SK-N-SH (cell line): ENCODE measurements at regions not wholly inside any gene's neighbourhood (a gene's known extent, or its start where the extent isn't known, plus 50 kb on each side); places are given as distances from the start of the nearest gene placed in this dataset.

Source experiments
- CTCF ChIA-PET: fragments of 300-600, 350-600 bp; formaldehyde crosslinking; extraction: SDS; loops from one replicate; lab custom pipeline; 2021; lab: Yijun Ruan, JAX
- POLR2A ChIA-PET: fragments of 350-600 bp; sonication (Branson Sonifier 250); formaldehyde crosslinking; extraction: SDS; loops from one replicate; lab custom pipeline; 2020; ENCODE audit warnings: antibody characterized with exemption, inconsistent platforms; lab: Yijun Ruan, JAX
- DNase-seq: peaks from one replicate; pipeline ENCODE4 v3.0.0; 2012
- H2AFZ ChIP-seq: fragments of 200-600 bp; sonication (generic); 2 replicates; pipeline ENCODE4 v1.8.1; 2016; ENCODE audit warnings: antibody characterized with exemption, mild to moderate bottlenecking, low read depth
- H3F3A ChIP-seq: fragments of 200-600 bp; sonication (generic); replicated peaks from 2 replicates; pipeline ENCODE3; 2016; ENCODE audit warnings: antibody characterized with exemption, mild to moderate bottlenecking; ENCODE audit not compliant: insufficient read depth
- H3K27ac ChIP-seq, 2 experiments: fragments of 200-500 bp in 1 of 2; fragments of 200-600 bp in 1 of 2; sonication (Bioruptor generic) in 1 of 2; sonication (generic), shearing (Covaris generic) in 1 of 2; 2 replicates each; pipeline versions ENCODE4 v1.5.1 to v1.6.1; 2014 to 2016; ENCODE audit warnings: low read depth in 2 of 2, inconsistent platforms in 1 of 2, low read length in 1 of 2, mild to moderate bottlenecking in 1 of 2, mixed read lengths in 1 of 2
- H3K27me3 ChIP-seq: fragments of 200-600 bp; sonication (generic), shearing (Covaris generic); 2 replicates; pipeline ENCODE4 v1.6.1; 2016; ENCODE audit warnings: mixed run types; ENCODE audit not compliant: insufficient read depth
- H3K36me3 ChIP-seq, 2 experiments: fragments of 200-500 bp in 1 of 2; fragments of 200-600 bp in 1 of 2; sonication (Bioruptor generic) in 1 of 2; sonication (generic) in 1 of 2; replicated peaks in 1 of 2; 2 replicates each; pipeline versions ENCODE3 to v1.5.1; 2014 to 2016; ENCODE audit warnings: low read length in 1 of 2, mild to moderate bottlenecking in 1 of 2; ENCODE audit not compliant: insufficient read depth in 2 of 2, control insufficient read depth in 1 of 2
- H3K4me1 ChIP-seq, 2 experiments: fragments of 200-500 bp in 1 of 2; fragments of 200-600 bp in 1 of 2; sonication (Bioruptor generic) in 1 of 2; sonication (generic), shearing (Covaris generic) in 1 of 2; 2 replicates each; pipeline versions ENCODE4 v1.5.1 to v1.6.1; 2014 to 2016; ENCODE audit warnings: low read depth in 1 of 2, low read length in 1 of 2, mixed run types in 1 of 2; ENCODE audit not compliant: insufficient read depth in 2 of 2, control insufficient read depth in 1 of 2
- H3K4me2 ChIP-seq: fragments of 200-600 bp; sonication (generic), shearing (Covaris generic); 2 replicates; pipeline ENCODE4 v1.6.1; 2017; ENCODE audit warnings: mixed run types
- H3K4me3 ChIP-seq, 2 experiments: fragments of 200-500 bp in 1 of 2; fragments of 200-600 bp in 1 of 2; sonication (Bioruptor generic) in 1 of 2; sonication (generic), shearing (Covaris generic) in 1 of 2; 2 replicates each; pipeline versions ENCODE4 v1.5.1 to v1.8.1; 2014 to 2016; ENCODE audit warnings: low read depth in 2 of 2, inconsistent platforms in 1 of 2, low read length in 1 of 2, mild to moderate bottlenecking in 1 of 2, mixed read lengths in 1 of 2, moderate library complexity in 1 of 2
- H3K79me2 ChIP-seq: fragments of 200-600 bp; sonication (generic); 2 replicates; pipeline ENCODE4 v1.8.1; 2017; ENCODE audit warnings: mild to moderate bottlenecking; ENCODE audit not compliant: insufficient read depth
- H3K9ac ChIP-seq: fragments of 200-600 bp; sonication (generic); 2 replicates; pipeline ENCODE4 v1.6.1; 2017; ENCODE audit warnings: mixed run types
- H3K9me2 ChIP-seq: fragments of 200-600 bp; sonication (generic); 2 replicates; pipeline ENCODE4 v1.6.1; 2017; ENCODE audit warnings: mixed run types
- H3K9me3 ChIP-seq: fragments of 200-600 bp; sonication (generic); 2 replicates; pipeline ENCODE4 v1.6.1; 2017; ENCODE audit warnings: mixed run types, mild to moderate bottlenecking, moderate library complexity
- H4K20me1 ChIP-seq: fragments of 200-600 bp; sonication (generic); 2 replicates; pipeline ENCODE4 v1.6.1; 2017; ENCODE audit warnings: mild to moderate bottlenecking, mixed run types; ENCODE audit not compliant: insufficient read depth
- CHD2 ChIP-seq: fragments of 150-350 bp; IDR thresholded peaks from 2 replicates; pipeline ENCODE4 v1.6.1; 2018; ENCODE audit warnings: low read length; ENCODE audit not compliant: partially characterized antibody
- EP300 ChIP-seq, 2 experiments: IDR thresholded peaks; 2 replicates each; pipeline versions ENCODE4 v1.4.0 to v1.6.1; 2012; ENCODE audit warnings: borderline replicate concordance in 1 of 2, low read depth in 1 of 2, low read length in 1 of 2
- EZH2phosphoT487 ChIP-seq: fragments of 200-600 bp; sonication (generic); IDR thresholded peaks from 2 replicates; pipeline ENCODE4 v1.6.1; 2017; ENCODE audit warnings: low read depth, mixed run types, mild to moderate bottlenecking, antibody characterized with exemption, moderate library complexity, borderline replicate concordance
- FOSL2 ChIP-seq: IDR thresholded peaks from 2 replicates; pipeline ENCODE4 v1.4.0; 2012; ENCODE audit warnings: low read depth, mild to moderate bottlenecking, moderate library complexity, borderline replicate concordance
- FOXM1 ChIP-seq: IDR thresholded peaks from 2 replicates; pipeline ENCODE4 v1.4.0; 2012; ENCODE audit warnings: low read depth, mild to moderate bottlenecking
- GATA2 ChIP-seq: sonication (generic); formaldehyde crosslinking; IDR thresholded peaks from 2 replicates; pipeline ENCODE4 v1.5.0; 2020; ENCODE audit warnings: mild to moderate bottlenecking, missing genetic modification reagents
- JUND ChIP-seq: IDR thresholded peaks from 2 replicates; pipeline ENCODE4 v1.4.0; 2012
- NRF1 ChIP-seq: IDR thresholded peaks from 2 replicates; pipeline ENCODE4 v1.6.1; 2012; ENCODE audit warnings: low read depth, mild to moderate bottlenecking, low read length
- RFX5 ChIP-seq: IDR thresholded peaks from 2 replicates; pipeline ENCODE4 v1.6.1; 2012; ENCODE audit warnings: mild to moderate bottlenecking, improper control_type of control experiment, low read length
- RXRA ChIP-seq: IDR thresholded peaks from 2 replicates; pipeline ENCODE4 v1.4.0; 2012; ENCODE audit warnings: low read depth, mild to moderate bottlenecking, borderline replicate concordance
- SIN3A ChIP-seq: IDR thresholded peaks from 2 replicates; pipeline ENCODE4 v1.6.1; 2012; ENCODE audit warnings: low read depth, mild to moderate bottlenecking, low read length, moderate library complexity, borderline replicate concordance
- TAF1 ChIP-seq: IDR thresholded peaks from 2 replicates; pipeline ENCODE4 v1.6.1; 2012; ENCODE audit warnings: low read depth, mild to moderate bottlenecking, low read length, moderate library complexity, borderline replicate concordance
- TCF12 ChIP-seq: IDR thresholded peaks from 2 replicates; pipeline ENCODE4 v1.4.0; 2012
- TEAD4 ChIP-seq: IDR thresholded peaks from 2 replicates; pipeline ENCODE4 v1.4.0; 2012; ENCODE audit warnings: mild to moderate bottlenecking, borderline replicate concordance; ENCODE audit not compliant: insufficient read depth
- YY1 ChIP-seq: IDR thresholded peaks from 2 replicates; pipeline ENCODE4 v1.4.0; 2012; ENCODE audit warnings: low read depth, mild to moderate bottlenecking
- TF ChIP-seq, protein P1 (sequence below): IDR thresholded peaks from 2 replicates; pipeline ENCODE4 v1.4.0; 2012; ENCODE audit warnings: low read depth, borderline replicate concordance
- TF ChIP-seq, protein P2 (sequence below): IDR thresholded peaks from 2 replicates; pipeline ENCODE4 v1.4.0; 2012; ENCODE audit warnings: low read depth
- TF ChIP-seq, protein P3 (sequence below): fragments of 150-350 bp; IDR thresholded peaks from 2 replicates; pipeline ENCODE4 v1.6.1; 2017; ENCODE audit warnings: antibody characterized with exemption, low read length, low read depth, borderline replicate concordance
- TF ChIP-seq, protein P4 (sequence below): IDR thresholded peaks from 2 replicates; pipeline ENCODE4; 2012

DNA sequence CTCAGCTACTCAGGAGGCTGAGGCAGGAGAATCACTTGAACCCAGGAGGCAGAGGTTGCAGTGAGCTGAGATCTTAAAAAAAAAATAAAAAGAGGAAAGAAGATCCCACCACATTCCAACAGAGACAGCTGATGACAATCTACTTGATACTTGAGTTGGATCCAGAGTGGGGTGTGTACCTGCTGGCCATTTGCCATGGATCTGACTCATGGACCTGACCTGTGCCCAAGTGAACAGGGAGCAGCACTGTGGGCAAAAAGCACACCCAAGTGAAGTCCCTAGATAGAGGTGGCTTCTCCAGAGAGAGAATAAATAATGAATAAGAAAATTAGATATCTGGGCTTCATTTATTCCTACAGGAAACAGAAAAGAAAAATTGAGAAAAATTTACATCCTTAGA, 81.2 kb upstream of the MIER3 start:
- H3F3A ChIP-seq: no peaks in the 10 kb centered on the region
- POLR2A ChIA-PET: no interaction called here
- CTCF ChIA-PET: no interaction called here
- H3K27ac ChIP-seq: no peak overlapping the region
- H3K4me2 ChIP-seq: no peak overlapping the region
- no peak overlapping the region for H3K4me3 ChIP-seq
- no peak overlapping the region for H2AFZ ChIP-seq
- no peaks in the 10 kb centered on the region for H3K9me3 ChIP-seq
- no peaks in the 10 kb centered on the region for H3K27me3 ChIP-seq
- no peaks in the 10 kb centered on the region for H3K4me1 ChIP-seq
- H3K36me3 ChIP-seq: no peaks in the 10 kb centered on the region
- TF ChIP-seq, protein P1, sequence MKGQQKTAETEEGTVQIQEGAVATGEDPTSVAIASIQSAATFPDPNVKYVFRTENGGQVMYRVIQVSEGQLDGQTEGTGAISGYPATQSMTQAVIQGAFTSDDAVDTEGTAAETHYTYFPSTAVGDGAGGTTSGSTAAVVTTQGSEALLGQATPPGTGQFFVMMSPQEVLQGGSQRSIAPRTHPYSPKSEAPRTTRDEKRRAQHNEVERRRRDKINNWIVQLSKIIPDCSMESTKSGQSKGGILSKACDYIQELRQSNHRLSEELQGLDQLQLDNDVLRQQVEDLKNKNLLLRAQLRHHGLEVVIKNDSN: no peak
- TF ChIP-seq, protein P2, sequence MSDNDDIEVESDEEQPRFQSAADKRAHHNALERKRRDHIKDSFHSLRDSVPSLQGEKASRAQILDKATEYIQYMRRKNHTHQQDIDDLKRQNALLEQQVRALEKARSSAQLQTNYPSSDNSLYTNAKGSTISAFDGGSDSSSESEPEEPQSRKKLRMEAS: no peak
- TF ChIP-seq GATA2 (CRISPR knock-in tag): no peak
- no peak for TF ChIP-seq NRF1
- TF ChIP-seq SIN3A: no peak
- no peak for TF ChIP-seq EP300 (IDR thresholded peaks at IDR 0.05; ENCODE audit: borderline replicate concordance in 1 of 2, low read depth in 1 of 2, low read length in 1 of 2)
- TF ChIP-seq JUND: no peak
- TF ChIP-seq TEAD4: no peak
- TF ChIP-seq, protein P3, sequence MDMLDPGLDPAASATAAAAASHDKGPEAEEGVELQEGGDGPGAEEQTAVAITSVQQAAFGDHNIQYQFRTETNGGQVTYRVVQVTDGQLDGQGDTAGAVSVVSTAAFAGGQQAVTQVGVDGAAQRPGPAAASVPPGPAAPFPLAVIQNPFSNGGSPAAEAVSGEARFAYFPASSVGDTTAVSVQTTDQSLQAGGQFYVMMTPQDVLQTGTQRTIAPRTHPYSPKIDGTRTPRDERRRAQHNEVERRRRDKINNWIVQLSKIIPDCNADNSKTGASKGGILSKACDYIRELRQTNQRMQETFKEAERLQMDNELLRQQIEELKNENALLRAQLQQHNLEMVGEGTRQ: no peak
- TF ChIP-seq TCF12: no peak
- TF ChIP-seq, protein P4, sequence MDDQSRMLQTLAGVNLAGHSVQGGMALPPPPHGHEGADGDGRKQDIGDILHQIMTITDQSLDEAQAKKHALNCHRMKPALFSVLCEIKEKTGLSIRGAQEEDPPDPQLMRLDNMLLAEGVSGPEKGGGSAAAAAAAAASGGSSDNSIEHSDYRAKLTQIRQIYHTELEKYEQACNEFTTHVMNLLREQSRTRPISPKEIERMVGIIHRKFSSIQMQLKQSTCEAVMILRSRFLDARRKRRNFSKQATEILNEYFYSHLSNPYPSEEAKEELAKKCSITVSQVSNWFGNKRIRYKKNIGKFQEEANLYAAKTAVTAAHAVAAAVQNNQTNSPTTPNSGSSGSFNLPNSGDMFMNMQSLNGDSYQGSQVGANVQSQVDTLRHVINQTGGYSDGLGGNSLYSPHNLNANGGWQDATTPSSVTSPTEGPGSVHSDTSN: no peak
- TF ChIP-seq FOSL2: no peak
- no peak for TF ChIP-seq YY1
- TF ChIP-seq FOXM1: no peak
- no peak for TF ChIP-seq CHD2
- TF ChIP-seq RXRA: no peak
- TF ChIP-seq RFX5: no peak
- no peak for TF ChIP-seq TAF1
- no peak for TF ChIP-seq EZH2phosphoT487
- DNase-seq: no peak
- no peak overlapping the region for H3K9ac ChIP-seq
- H4K20me1 ChIP-seq: no peaks in the 10 kb centered on the region
- H3K9me2 ChIP-seq: no peaks in the 10 kb centered on the region
- no peaks in the 10 kb centered on the region for H3K79me2 ChIP-seq
